GM08714 (cell line): ENCODE measurements at regions not wholly inside any gene's neighbourhood (a gene's known extent, or its start where the extent isn't known, plus 50 kb on each side); places are given as distances from the start of the nearest gene placed in this dataset.
"Not testable (repeated sequence)": the region's sequence is repeated elsewhere in the genome, so short reads cannot be mapped to it uniquely, and the experiment has no call there.

Source experiments
- H3K4me3 ChIP-seq: fragments of 200-500 bp; sonication (Bioruptor generic); 2 replicates; pipeline ENCODE4 v1.5.1; 2014; ENCODE audit warnings: mild to moderate bottlenecking, low read length, inconsistent platforms
- ZNF274 ChIP-seq: IDR thresholded peaks from 2 replicates; pipeline ENCODE4 v1.6.1; 2012; ENCODE audit warnings: mild to moderate bottlenecking, low read depth, low read length

- H3K4me3 ChIP-seq, result no peak overlapping the region
- no peak for TF ChIP-seq ZNF274
Measured at GRCh38 chr18:1296237-1296636, 391.6 kb downstream of the ADCYAP1 start.

GRCh38 chr18:1302861-1303260, 398.2 kb downstream of the ADCYAP1 start:
- no peak overlapping the region for H3K4me3 ChIP-seq
- no peak for TF ChIP-seq ZNF274

- H3K4me3 ChIP-seq, result no peak overlapping the region
- no peak for TF ChIP-seq ZNF274
Measured at GRCh38 chr18:1304392-1304992, 399.8 kb downstream of the ADCYAP1 start.

GRCh38 chr18:1306641-1307040, 402.0 kb downstream of the ADCYAP1 start:
- no peak overlapping the region for H3K4me3 ChIP-seq
- TF ChIP-seq ZNF274, result no peak

- no peak for TF ChIP-seq ZNF274
- no peak overlapping the region for H3K4me3 ChIP-seq
Measured at GRCh38 chr18:1308686-1309085, 404.0 kb downstream of the ADCYAP1 start.

- H3K4me3 ChIP-seq, result no peak overlapping the region
- no peak for TF ChIP-seq ZNF274
Measured at GRCh38 chr18:1311376-1311775, 406.7 kb downstream of the ADCYAP1 start.

GRCh38 chr18:1335345-1335744, 430.7 kb downstream of the ADCYAP1 start:
- not testable (repeated sequence) for H3K4me3 ChIP-seq

- no peak overlapping the region for H3K4me3 ChIP-seq
Measured at GRCh38 chr18:1350931-1351450, 446.3 kb downstream of the ADCYAP1 start.

GRCh38 chr18:1353025-1353424, 448.4 kb downstream of the ADCYAP1 start:
- H3K4me3 ChIP-seq, result no peak overlapping the region
- TF ChIP-seq ZNF274, result no peak

More at GRCh38 chr18:1350931-1351450, 446.3 kb downstream of the ADCYAP1 start:
- no peak for TF ChIP-seq ZNF274

- no peak overlapping the region for H3K4me3 ChIP-seq
- TF ChIP-seq ZNF274, result no peak
Measured at GRCh38 chr18:1357724-1358123, 453.1 kb downstream of the ADCYAP1 start.

- no peak overlapping the region for H3K4me3 ChIP-seq
Measured at GRCh38 chr18:1361936-1362335, 457.3 kb downstream of the ADCYAP1 start.

GRCh38 chr18:1370552-1370951, 465.9 kb downstream of the ADCYAP1 start:
- TF ChIP-seq ZNF274, result no peak

More at GRCh38 chr18:1361936-1362335, 457.3 kb downstream of the ADCYAP1 start:
- TF ChIP-seq ZNF274, result no peak

GRCh38 chr18:1371724-1372123, 467.1 kb downstream of the ADCYAP1 start:
- no peak overlapping the region for H3K4me3 ChIP-seq
- TF ChIP-seq ZNF274, result no peak

More at GRCh38 chr18:1370552-1370951, 465.9 kb downstream of the ADCYAP1 start:
- H3K4me3 ChIP-seq, result no peak overlapping the region

- no peak for TF ChIP-seq ZNF274
Measured at GRCh38 chr18:1383465-1383864, 478.8 kb downstream of the ADCYAP1 start.

GRCh38 chr18:1388468-1388867, 483.8 kb downstream of the ADCYAP1 start:
- not testable (repeated sequence) for H3K4me3 ChIP-seq

More at GRCh38 chr18:1383465-1383864, 478.8 kb downstream of the ADCYAP1 start:
- H3K4me3 ChIP-seq, result no peak overlapping the region

- no peak overlapping the region for H3K4me3 ChIP-seq
- TF ChIP-seq ZNF274, result no peak
Measured at GRCh38 chr18:1392046-1392445, 487.4 kb downstream of the ADCYAP1 start.
